ENCODE measurements at regions not wholly inside any gene's neighbourhood (a gene's known extent, or its start where the extent isn't known, plus 50 kb on each side); places are given as distances from the start of the nearest gene placed in this dataset.
"Not testable (repeated sequence)": the region's sequence is repeated elsewhere in the genome, so short reads cannot be mapped to it uniquely, and the experiment has no call there.

DNA sequence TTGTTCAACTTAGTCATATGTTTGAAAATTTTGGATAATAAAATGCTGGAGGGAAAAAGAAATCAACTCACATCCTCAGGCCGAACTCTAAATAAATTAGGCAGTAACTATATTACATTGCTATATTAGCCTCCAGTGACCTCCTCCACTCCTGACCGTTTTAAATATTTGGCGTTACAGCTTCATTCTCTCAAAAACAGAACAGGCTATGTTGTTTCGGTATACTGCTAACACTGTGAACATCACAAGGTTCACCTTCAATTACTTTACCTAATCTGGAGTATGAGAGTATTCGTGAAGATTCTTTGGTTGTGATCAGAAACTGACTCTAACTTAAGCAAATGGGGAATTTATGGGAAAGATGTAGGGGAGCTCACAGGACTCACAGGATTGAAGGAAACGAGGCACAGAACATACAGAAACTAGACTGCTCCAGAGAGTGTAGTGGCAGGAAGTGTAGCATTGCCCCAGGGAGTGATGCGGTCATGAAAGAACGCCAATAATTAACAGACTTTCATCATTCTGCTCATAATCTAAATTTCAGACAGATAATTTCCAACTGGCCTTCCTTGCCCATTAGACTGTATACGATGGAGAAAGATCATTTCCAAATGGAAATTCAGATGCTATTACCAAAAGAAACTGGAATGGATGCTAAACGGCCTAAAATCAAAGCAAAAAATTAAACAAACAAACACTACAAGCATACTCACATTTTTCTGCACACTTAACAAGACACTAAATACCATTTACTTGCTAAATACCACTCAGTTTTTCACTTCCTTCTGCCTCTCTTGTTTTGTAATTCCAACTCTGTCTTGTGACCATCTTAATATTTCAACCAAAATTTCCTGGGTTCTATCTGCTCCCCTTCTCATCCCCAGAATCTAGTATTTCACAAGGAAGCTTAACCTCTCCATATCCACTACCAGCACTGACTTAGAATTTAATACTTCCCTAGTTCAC, 110.1 kb upstream of the LPAR1 start:
- DNase-seq = no peak

DNA sequence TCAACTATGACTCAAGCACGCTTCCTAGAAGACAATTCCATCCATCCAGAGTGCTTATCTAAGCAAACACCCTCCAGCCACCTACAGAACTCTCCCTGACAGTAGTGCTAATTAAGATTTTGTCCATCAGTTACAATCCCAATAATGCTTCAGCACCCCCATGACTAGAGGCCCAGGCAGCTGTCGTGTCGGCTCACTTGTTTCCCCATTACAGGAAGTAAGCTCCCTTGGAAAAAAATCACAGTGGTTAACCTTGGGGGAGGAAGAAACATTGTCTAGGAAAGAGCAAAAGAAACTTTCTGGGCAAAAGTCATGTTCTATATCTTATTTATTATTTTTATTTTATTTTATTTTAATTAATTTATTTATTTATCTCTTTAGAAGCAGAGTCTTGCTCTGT, 108.8 kb upstream of the LPAR1 start:
- no peak for DNase-seq

DNA sequence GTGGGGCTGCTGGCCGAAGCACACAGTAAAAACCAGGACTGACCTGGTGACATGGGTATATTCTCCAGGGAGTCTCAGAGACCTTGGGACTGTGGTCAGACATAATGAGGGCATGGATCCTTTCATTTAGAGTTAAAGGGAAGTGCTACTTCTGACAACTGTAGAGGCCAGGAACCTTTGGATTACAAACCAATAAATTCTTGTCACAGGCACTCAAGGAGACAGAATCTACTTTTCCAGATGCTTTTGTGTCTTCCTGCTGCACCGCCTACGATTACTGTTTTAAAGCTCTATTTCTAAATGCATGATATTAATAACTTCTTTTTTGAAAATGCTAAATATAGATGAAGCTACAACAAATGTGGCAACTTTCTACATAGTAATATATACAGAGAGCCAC, 106.5 kb upstream of the LPAR1 start:
- no peak for DNase-seq

DNA sequence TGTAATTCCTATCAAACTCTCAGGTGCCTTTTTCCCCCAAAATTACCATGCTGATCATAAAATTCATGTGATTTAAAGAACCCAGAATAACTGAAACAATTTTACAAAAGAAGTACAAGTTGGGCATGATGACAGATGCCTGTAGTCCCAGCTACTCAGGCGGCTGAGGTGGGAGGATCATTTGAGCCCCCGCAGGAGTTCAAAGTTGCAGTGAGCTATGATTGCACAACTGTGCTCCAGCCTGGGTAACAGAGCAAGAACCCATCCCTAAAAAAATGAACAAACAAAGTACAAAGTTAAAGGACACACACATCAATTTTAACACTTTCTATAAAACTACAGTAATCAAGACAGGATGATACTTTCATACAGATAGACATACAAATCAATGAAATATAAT, 97.9 kb upstream of the LPAR1 start:
- no peak for DNase-seq

GRCh38 chr9:111131211-111131610, 92.9 kb upstream of the LPAR1 start:
- no peak for DNase-seq

- no peak for DNase-seq
Measured at GRCh38 chr9:111120526-111120925, 82.3 kb upstream of the LPAR1 start.

GRCh38 chr9:111118256-111118948, 80.1 kb upstream of the LPAR1 start:
- DNase-seq = no peak

- DNase-seq = no peak
Measured at GRCh38 chr9:111114486-111114885, 76.2 kb upstream of the LPAR1 start.

- no peak for DNase-seq
Measured at GRCh38 chr9:111113712-111114111, 75.4 kb upstream of the LPAR1 start.

GRCh38 chr9:111110805-111111204, 72.5 kb upstream of the LPAR1 start:
- DNase-seq = no peak

GRCh38 chr9:111108946-111109345, 70.7 kb upstream of the LPAR1 start:
- DNase-seq = no peak

- no peak for DNase-seq
Measured at GRCh38 chr9:111107141-111107540, 68.9 kb upstream of the LPAR1 start.

DNA sequence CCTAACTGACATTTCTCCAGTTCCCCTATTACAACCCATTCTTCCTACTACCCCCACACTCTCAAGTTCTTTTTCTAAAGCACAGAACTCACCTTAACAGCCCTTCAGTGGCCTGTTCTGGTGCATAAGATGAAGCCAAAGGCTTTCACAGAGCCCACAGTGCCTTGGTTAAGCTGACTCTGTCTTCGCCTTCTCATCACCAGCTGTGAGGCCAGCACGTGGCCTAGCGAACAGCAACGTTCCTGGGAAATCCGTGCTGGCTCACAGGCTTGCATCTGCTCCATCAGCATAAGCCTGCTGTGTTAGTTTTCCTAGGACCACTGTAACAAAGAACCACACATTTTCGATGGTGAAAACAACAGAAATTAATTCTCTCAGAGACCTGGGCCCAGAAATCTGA, 67.9 kb upstream of the LPAR1 start:
- no peak for DNase-seq

DNA sequence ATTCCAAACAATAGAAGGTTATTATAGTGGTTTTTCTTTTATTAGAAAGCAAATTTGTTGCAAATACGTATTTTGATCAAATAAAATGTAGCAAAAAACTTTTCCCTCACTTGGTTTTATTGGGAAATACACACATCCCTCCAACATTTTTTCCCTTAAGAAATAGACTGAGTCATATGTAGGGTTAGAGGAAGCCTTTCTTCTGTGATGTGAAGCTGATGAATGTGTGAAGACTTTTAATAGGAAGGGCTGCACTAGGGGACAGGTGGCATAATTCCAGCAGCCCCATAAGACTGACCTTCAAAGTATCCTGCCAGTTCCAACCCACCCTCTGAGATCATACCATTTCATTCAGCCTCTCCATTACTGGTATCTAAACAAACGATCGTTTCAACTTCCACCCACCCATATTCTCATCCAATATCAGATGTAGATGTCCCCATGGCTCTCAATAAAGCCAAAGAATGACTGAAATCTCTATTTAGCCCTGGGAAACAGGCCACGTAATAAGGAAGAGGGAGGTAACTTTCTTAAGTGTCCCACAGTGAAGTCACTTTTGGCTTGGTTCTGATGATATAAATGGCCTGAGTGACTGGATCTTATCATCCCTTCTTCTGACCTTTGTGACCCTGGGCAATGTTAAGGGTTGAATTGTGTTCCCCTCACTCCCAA, 64.7 kb upstream of the LPAR1 start:
- DNase-seq = no peak

DNA sequence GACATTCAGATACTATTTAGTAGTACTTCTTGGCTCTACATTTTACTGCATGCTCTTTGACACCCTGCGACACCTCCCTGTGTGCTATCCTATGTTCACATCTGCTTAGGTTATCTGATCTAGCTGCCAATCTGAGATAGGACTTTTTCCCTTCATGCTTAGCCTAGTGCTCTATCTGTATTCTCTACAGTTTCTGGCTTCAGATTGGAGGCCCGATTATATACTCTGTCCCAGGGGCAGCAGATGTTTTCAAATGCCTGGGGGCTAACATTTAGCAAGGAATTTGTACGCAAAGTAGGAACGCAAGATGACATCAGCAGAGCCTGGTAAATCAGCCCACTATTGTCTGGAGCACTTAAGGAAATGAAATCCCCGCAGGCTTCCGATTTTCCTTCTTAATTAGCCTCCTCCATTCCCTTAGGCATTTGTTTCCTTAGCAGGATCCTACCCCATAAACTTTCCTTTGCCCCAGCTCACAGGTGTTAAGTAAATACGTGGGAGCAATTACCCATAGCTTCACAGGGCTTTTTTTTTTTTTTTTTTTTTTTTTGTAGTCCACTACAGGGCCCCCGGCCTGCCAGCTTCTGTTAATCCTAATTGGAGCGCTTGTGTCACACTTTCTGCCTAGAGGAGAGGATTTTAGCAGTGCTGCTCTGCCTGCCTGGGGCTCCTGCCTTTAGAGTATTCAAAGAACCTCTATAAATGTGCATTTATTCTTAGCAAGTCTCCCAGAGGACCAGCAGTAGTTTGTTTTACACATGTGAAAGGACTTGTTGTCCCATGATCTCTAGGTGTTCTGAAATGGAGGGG, 61.1 kb upstream of the LPAR1 start:
- DNase-seq = no peak

DNA sequence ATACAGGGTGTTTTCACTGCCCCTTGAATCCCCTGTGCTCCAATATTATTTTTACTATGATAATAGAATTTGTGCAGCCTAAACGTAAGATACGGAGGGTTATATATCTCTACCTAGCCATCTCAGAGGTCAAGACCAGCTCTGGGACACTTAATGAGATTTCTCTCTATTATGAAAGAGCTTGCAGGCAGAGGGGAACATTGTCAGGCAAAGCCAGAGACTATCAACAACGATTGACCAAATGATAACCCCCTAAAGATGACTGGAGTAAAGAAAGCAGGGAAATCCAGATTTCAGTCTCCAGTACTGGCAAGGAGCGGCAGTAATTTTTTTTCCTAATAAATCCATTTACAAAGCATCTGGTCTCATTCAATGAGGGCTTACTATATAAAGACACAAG, 59.8 kb upstream of the LPAR1 start:
- no peak for DNase-seq

GRCh38 chr9:111096051-111096450, 57.8 kb upstream of the LPAR1 start:
- no peak for DNase-seq

- no peak for DNase-seq
Measured at GRCh38 chr9:111095441-111095840, 57.2 kb upstream of the LPAR1 start.

DNA sequence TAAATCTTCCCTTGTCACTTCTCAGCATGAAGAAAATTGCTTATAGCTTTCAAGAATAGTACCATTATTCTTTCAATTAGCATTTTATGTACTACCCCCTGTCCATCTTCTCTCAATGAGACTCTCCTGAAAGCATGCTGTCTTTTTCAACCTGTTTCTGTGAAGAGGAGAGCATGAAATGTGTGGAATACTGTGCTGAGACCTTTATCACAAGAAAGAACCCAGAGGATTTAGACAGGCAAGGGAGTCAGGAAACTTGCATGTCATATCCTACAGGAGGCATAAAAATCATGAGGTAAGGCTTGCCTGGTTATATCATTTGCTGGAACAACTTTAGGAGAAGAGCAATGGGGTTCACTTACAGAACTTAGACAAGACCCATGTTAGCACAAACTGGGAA, 56.7 kb upstream of the LPAR1 start:
- no peak for DNase-seq

DNA sequence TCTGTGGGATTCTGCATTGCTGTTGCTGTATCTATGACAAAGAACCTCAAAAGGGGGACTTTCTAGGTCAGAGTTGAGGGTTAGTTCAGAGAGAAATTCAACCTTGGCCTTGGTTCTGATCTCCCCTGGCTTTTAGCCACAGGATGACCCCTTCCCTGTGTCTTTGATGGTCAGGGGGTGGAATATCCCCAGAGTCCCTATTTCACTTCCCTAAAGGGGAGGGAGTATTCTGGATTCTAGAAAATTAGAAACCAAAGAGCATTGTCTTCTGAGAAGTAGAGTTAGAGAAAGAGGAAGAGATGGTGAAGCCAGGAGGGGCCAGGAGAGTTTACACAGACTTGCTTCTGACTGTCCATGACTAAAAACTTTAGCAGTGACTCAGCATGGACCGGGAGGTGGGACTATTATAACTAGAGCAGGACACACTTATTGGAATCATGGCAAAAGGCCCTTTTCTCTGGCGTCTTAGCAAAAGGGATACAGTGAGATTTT, 56.2 kb upstream of the LPAR1 start:
- no peak for DNase-seq

- DNase-seq = not testable (repeated sequence)
Measured at GRCh38 chr9:111092167-111092566, 53.9 kb upstream of the LPAR1 start.

Data from NCI-H446 (cell line).